ENCODE measurements at regions not wholly inside any gene's neighbourhood (a gene's known extent, or its start where the extent isn't known, plus 50 kb on each side); places are given as distances from the start of the nearest gene placed in this dataset.

- Histone ChIP-seq H3K4me1 (peaks cover 4% of the 10 kb centered on the region), H3K27ac (replicated peaks) (no peak overlapping the region), H3K9me3 (replicated peaks) (peaks cover 10% of the 10 kb centered on the region), H3K4me3 (no peak overlapping the region), H3K36me3 (no peaks in the 10 kb centered on the region), H3K27me3 (ENCODE audit: low read depth) (no peaks in the 10 kb centered on the region)
- no peak for DNase-seq
- no peak for TF ChIP-seq CTCF (IDR thresholded peaks at IDR 0.05; ENCODE audit: borderline replicate concordance)
- intact Hi-C loops (cut with micrococcal nuclease): no loop called here
Observed at GRCh38 chr6:12383448-12383847, 93.3 kb downstream of the EDN1 start.

GRCh38 chr6:12384357-12384912 lies 94.3 kb downstream of the EDN1 start:
- H3K27ac ChIP-seq (replicated peaks): no peak overlapping the region
- intact Hi-C loops (cut with micrococcal nuclease): no loop called here
- H3K4me3 ChIP-seq: no peak overlapping the region
- H3K9me3 ChIP-seq (replicated peaks): peaks cover 5% of the 10 kb centered on the region
- DNase-seq: no peak
- no peak for TF ChIP-seq CTCF (IDR thresholded peaks at IDR 0.05; ENCODE audit: borderline replicate concordance)
- H3K4me1 ChIP-seq: peaks cover 4% of the 10 kb centered on the region
- no peaks in the 10 kb centered on the region for H3K36me3 ChIP-seq
- H3K27me3 ChIP-seq (ENCODE audit: low read depth): no peaks in the 10 kb centered on the region

GRCh38 chr6:12385316-12385715 lies 95.2 kb downstream of the EDN1 start:
- no peaks in the 10 kb centered on the region for H3K36me3 ChIP-seq
- intact Hi-C loops (cut with micrococcal nuclease): no loop called here
- DNase-seq: no peak
- H3K9me3 ChIP-seq (replicated peaks): no peaks in the 10 kb centered on the region
- no peak overlapping the region for H3K27ac ChIP-seq (replicated peaks)
- H3K27me3 ChIP-seq (ENCODE audit: low read depth): no peaks in the 10 kb centered on the region
- TF ChIP-seq CTCF (IDR thresholded peaks at IDR 0.05; ENCODE audit: borderline replicate concordance): no peak
- H3K4me1 ChIP-seq: peaks cover 4% of the 10 kb centered on the region
- no peak overlapping the region for H3K4me3 ChIP-seq

GRCh38 chr6:12386816-12387215 lies 96.7 kb downstream of the EDN1 start:
- intact Hi-C loops (cut with micrococcal nuclease): no loop called here
- Histone ChIP-seq H3K4me1 (peaks cover 4% of the 10 kb centered on the region), H3K27ac (replicated peaks) (no peak overlapping the region), H3K9me3 (replicated peaks) (no peaks in the 10 kb centered on the region), H3K27me3 (ENCODE audit: low read depth) (no peaks in the 10 kb centered on the region), H3K4me3 (no peak overlapping the region), H3K36me3 (no peaks in the 10 kb centered on the region)
- no peak for DNase-seq
- TF ChIP-seq CTCF (IDR thresholded peaks at IDR 0.05; ENCODE audit: borderline replicate concordance): no peak

GRCh38 chr6:12391472-12391871 lies 101.3 kb downstream of the EDN1 start:
- DNase-seq: no peak
- no peaks in the 10 kb centered on the region for H3K27me3 ChIP-seq (ENCODE audit: low read depth)
- no peak for TF ChIP-seq CTCF (IDR thresholded peaks at IDR 0.05; ENCODE audit: borderline replicate concordance)
- H3K4me3 ChIP-seq: no peak overlapping the region
- peaks cover 4% of the 10 kb centered on the region for H3K4me1 ChIP-seq
- no peaks in the 10 kb centered on the region for H3K9me3 ChIP-seq (replicated peaks)
- no peak overlapping the region for H3K27ac ChIP-seq (replicated peaks)
- intact Hi-C loops (cut with micrococcal nuclease): no loop called here
- no peaks in the 10 kb centered on the region for H3K36me3 ChIP-seq

Data from left ventricle myocardium inferior (tissue), 1 donor.